ENCODE measurements at regions not wholly inside any gene's neighbourhood (a gene's known extent, or its start where the extent isn't known, plus 50 kb on each side); places are given as distances from the start of the nearest gene placed in this dataset.

DNA sequence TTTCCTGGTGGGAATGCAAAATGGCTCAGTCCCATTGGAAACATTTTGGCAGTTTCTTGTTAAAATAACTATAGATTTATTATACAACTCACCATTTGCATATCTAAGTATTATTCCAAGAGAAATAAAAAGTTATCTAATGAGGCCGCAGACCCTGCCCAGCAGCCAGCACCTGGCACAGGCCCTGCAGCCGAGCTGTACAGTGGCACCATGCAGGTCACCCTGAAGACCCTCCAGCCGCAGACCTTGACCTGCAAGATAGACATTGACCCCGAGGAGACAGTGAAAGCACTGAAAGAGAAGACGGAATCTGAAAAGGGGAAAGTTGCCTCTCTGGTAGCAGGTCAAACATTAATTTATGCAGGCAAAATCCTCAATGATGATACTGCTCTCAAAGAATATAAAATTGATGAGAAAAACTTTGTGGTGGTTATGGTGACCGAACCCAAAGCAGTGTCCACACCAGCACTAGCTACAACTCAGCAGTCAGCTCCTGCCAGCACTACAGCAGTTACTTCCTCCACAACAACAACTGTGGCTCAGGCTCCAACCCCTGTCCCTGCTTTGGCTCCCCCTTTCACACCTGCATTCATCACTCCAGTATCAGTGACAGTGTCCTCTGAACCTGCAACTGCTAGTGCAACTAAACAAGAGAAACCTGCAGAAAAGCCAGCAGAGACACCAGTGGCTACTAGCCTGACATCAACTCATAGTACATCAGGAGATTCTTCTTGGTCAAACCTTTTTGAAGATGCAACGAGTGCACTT lies 113.5 kb upstream of the SATB1 start:
- no peaks in the 10 kb centered on the region for H3K4me1 ChIP-seq (ENCODE audit: control insufficient read depth in 4 of 4, insufficient read depth in 4 of 4, low read length in 3 of 4)
- no peak overlapping the region for H3K9ac ChIP-seq (ENCODE audit: low read depth in 1 of 2, low read length in 2 of 2)
- H3K4me3 ChIP-seq (ENCODE audit: low read depth in 1 of 3, low read length in 3 of 3) = no peak overlapping the region
- DNase-seq (ENCODE audit: low spot score) = no peak
- no peak for TF ChIP-seq FOXA2 (IDR thresholded peaks at IDR 0.05)
- TF ChIP-seq, protein P1, sequence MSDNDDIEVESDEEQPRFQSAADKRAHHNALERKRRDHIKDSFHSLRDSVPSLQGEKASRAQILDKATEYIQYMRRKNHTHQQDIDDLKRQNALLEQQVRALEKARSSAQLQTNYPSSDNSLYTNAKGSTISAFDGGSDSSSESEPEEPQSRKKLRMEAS (IDR thresholded peaks at IDR 0.05) = no peak
- no peak for TF ChIP-seq YY1 (IDR thresholded peaks at IDR 0.05)
- TF ChIP-seq HNF4G (IDR thresholded peaks at IDR 0.05) = no peak
- TF ChIP-seq, protein P2, sequence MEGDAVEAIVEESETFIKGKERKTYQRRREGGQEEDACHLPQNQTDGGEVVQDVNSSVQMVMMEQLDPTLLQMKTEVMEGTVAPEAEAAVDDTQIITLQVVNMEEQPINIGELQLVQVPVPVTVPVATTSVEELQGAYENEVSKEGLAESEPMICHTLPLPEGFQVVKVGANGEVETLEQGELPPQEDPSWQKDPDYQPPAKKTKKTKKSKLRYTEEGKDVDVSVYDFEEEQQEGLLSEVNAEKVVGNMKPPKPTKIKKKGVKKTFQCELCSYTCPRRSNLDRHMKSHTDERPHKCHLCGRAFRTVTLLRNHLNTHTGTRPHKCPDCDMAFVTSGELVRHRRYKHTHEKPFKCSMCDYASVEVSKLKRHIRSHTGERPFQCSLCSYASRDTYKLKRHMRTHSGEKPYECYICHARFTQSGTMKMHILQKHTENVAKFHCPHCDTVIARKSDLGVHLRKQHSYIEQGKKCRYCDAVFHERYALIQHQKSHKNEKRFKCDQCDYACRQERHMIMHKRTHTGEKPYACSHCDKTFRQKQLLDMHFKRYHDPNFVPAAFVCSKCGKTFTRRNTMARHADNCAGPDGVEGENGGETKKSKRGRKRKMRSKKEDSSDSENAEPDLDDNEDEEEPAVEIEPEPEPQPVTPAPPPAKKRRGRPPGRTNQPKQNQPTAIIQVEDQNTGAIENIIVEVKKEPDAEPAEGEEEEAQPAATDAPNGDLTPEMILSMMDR (IDR thresholded peaks at IDR 0.05; ENCODE audit: low read depth, low read length, missing input control) = no peak
- no peak for TF ChIP-seq HNF4A (conservative IDR thresholded peaks at IDR 0.05)
- no peak for TF ChIP-seq FOXA1 (IDR thresholded peaks at IDR 0.05)
- no peak for TF ChIP-seq TAF1 (conservative IDR thresholded peaks at IDR 0.05)
- TF ChIP-seq JUND (IDR thresholded peaks at IDR 0.05) = no peak
- TF ChIP-seq, protein P3, sequence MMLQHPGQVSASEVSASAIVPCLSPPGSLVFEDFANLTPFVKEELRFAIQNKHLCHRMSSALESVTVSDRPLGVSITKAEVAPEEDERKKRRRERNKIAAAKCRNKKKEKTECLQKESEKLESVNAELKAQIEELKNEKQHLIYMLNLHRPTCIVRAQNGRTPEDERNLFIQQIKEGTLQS (IDR thresholded peaks at IDR 0.05) = no peak
- TF ChIP-seq RAD21 (IDR thresholded peaks at IDR 0.05) = no peak
- TF ChIP-seq RXRA (IDR thresholded peaks at IDR 0.05) = no peak
- no peak for TF ChIP-seq EGR1 (IDR thresholded peaks at IDR 0.05; ENCODE audit: low read depth in 2 of 2)
- no peak for TF ChIP-seq NR2F2 (IDR thresholded peaks at IDR 0.05)
- TF ChIP-seq, protein P4, sequence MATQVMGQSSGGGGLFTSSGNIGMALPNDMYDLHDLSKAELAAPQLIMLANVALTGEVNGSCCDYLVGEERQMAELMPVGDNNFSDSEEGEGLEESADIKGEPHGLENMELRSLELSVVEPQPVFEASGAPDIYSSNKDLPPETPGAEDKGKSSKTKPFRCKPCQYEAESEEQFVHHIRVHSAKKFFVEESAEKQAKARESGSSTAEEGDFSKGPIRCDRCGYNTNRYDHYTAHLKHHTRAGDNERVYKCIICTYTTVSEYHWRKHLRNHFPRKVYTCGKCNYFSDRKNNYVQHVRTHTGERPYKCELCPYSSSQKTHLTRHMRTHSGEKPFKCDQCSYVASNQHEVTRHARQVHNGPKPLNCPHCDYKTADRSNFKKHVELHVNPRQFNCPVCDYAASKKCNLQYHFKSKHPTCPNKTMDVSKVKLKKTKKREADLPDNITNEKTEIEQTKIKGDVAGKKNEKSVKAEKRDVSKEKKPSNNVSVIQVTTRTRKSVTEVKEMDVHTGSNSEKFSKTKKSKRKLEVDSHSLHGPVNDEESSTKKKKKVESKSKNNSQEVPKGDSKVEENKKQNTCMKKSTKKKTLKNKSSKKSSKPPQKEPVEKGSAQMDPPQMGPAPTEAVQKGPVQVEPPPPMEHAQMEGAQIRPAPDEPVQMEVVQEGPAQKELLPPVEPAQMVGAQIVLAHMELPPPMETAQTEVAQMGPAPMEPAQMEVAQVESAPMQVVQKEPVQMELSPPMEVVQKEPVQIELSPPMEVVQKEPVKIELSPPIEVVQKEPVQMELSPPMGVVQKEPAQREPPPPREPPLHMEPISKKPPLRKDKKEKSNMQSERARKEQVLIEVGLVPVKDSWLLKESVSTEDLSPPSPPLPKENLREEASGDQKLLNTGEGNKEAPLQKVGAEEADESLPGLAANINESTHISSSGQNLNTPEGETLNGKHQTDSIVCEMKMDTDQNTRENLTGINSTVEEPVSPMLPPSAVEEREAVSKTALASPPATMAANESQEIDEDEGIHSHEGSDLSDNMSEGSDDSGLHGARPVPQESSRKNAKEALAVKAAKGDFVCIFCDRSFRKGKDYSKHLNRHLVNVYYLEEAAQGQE (IDR thresholded peaks at IDR 0.05) = no peak
- TF ChIP-seq GABPA (IDR thresholded peaks at IDR 0.05 in 1 of 2, conservative IDR thresholded peaks at IDR 0.05 in 1 of 2) = no peak
- no peak for TF ChIP-seq SP1 (IDR thresholded peaks at IDR 0.05)
- TF ChIP-seq, protein P5, sequence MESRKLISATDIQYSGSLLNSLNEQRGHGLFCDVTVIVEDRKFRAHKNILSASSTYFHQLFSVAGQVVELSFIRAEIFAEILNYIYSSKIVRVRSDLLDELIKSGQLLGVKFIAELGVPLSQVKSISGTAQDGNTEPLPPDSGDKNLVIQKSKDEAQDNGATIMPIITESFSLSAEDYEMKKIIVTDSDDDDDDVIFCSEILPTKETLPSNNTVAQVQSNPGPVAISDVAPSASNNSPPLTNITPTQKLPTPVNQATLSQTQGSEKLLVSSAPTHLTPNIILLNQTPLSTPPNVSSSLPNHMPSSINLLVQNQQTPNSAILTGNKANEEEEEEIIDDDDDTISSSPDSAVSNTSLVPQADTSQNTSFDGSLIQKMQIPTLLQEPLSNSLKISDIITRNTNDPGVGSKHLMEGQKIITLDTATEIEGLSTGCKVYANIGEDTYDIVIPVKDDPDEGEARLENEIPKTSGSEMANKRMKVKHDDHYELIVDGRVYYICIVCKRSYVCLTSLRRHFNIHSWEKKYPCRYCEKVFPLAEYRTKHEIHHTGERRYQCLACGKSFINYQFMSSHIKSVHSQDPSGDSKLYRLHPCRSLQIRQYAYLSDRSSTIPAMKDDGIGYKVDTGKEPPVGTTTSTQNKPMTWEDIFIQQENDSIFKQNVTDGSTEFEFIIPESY (IDR thresholded peaks at IDR 0.05) = no peak
- no peaks in the 10 kb centered on the region for H3K27me3 ChIP-seq (ENCODE audit: control insufficient read depth in 4 of 4, insufficient read depth in 4 of 4, low read length in 3 of 4)
- peaks cover 0 to 2% (median 0%) of the 10 kb centered on the region in 4 donors for H3K9me3 ChIP-seq (ENCODE audit: control insufficient read depth in 4 of 4, low read length in 3 of 4)
- no peaks in the 10 kb centered on the region for H3K36me3 ChIP-seq (ENCODE audit: control insufficient read depth in 4 of 4, insufficient read depth in 3 of 4, low read depth in 1 of 4, low read length in 3 of 4)
- H3K27ac ChIP-seq (ENCODE audit: low read depth in 1 of 2, low read length in 2 of 2) = no peak overlapping the region
- WGBS = 82% methylated on average over 7 of the region's 7 CpGs

Data from liver (tissue), 8 donors.